ENCODE measurements at regions not wholly inside any gene's neighbourhood (a gene's known extent, or its start where the extent isn't known, plus 50 kb on each side); places are given as distances from the start of the nearest gene placed in this dataset.

GRCh38 chr15:70181626-70182255, 84.0 kb upstream of the TLE3 start:
- Histone ChIP-seq H3K4me3 (ENCODE audit: low read length) (no peak overlapping the region), H4K20me1 (ENCODE audit: insufficient read depth) (no peaks in the 10 kb centered on the region), H3K4me2 (ENCODE audit: low read length) (no peak overlapping the region), H3F3A (ENCODE audit: insufficient read depth, low read length, poor library complexity, severe bottlenecking) (no peaks in the 10 kb centered on the region), H3K79me2 (replicated peaks; ENCODE audit: insufficient read depth, low read length) (no peaks in the 10 kb centered on the region), H3K36me3 (ENCODE audit: insufficient read depth, low read length) (no peaks in the 10 kb centered on the region), H3K27ac (ENCODE audit: low read length) (no peak overlapping the region), H2AFZ (ENCODE audit: low read depth, low read length) (no peak overlapping the region), H3K9me3 (ENCODE audit: low read length) (no peaks in the 10 kb centered on the region), H3K9me2 (ENCODE audit: insufficient read depth, low read length) (no peaks in the 10 kb centered on the region), H3K27me3 (ENCODE audit: insufficient read depth, low read depth, low read length) (no peaks in the 10 kb centered on the region), H3K9ac (ENCODE audit: low read length) (no peak overlapping the region)
- TF ChIP-seq TAF1 (IDR thresholded peaks at IDR 0.05; ENCODE audit: low read depth), result no peak
- TF ChIP-seq POLR2AphosphoS5 (IDR thresholded peaks at IDR 0.05), result no peak
- TF ChIP-seq MXI1 (conservative IDR thresholded peaks at IDR 0.05; ENCODE audit: poor library complexity, severe bottlenecking), result no peak
- no peak for TF ChIP-seq RAD21 (conservative IDR thresholded peaks at IDR 0.05)
- no peak for TF ChIP-seq SMC3 (conservative IDR thresholded peaks at IDR 0.05; ENCODE audit: poor library complexity)
- TF ChIP-seq CTCF (IDR thresholded peaks at IDR 0.05; ENCODE audit: poor library complexity, severe bottlenecking), result no peak
- no peak for TF ChIP-seq REST (IDR thresholded peaks at IDR 0.05; ENCODE audit: borderline replicate concordance)
- no peak for TF ChIP-seq EZH2 (IDR thresholded peaks at IDR 0.05; ENCODE audit: borderline replicate concordance, insufficient read depth, low read length, poor library complexity, severe bottlenecking)
- no peak for TF ChIP-seq EP300 (conservative IDR thresholded peaks at IDR 0.05; ENCODE audit: poor library complexity, severe bottlenecking)

GRCh38 chr15:70180186-70180875, 82.6 kb upstream of the TLE3 start:
- Histone ChIP-seq H3K27ac (ENCODE audit: low read length) (no peak overlapping the region), H3K79me2 (replicated peaks; ENCODE audit: insufficient read depth, low read length) (no peaks in the 10 kb centered on the region), H3K9me2 (ENCODE audit: insufficient read depth, low read length) (no peaks in the 10 kb centered on the region), H2AFZ (ENCODE audit: low read depth, low read length) (no peak overlapping the region), H3K4me2 (ENCODE audit: low read length) (no peak overlapping the region), H3K9ac (ENCODE audit: low read length) (no peak overlapping the region), H3K9me3 (ENCODE audit: low read length) (no peaks in the 10 kb centered on the region), H3K27me3 (ENCODE audit: insufficient read depth, low read depth, low read length) (no peaks in the 10 kb centered on the region), H3F3A (ENCODE audit: insufficient read depth, low read length, poor library complexity, severe bottlenecking) (no peaks in the 10 kb centered on the region), H3K4me3 (ENCODE audit: low read length) (no peak overlapping the region), H4K20me1 (ENCODE audit: insufficient read depth) (no peaks in the 10 kb centered on the region), H3K36me3 (ENCODE audit: insufficient read depth, low read length) (no peaks in the 10 kb centered on the region)
- no peak for TF ChIP-seq RAD21 (conservative IDR thresholded peaks at IDR 0.05)
- TF ChIP-seq EZH2 (IDR thresholded peaks at IDR 0.05; ENCODE audit: borderline replicate concordance, insufficient read depth, low read length, poor library complexity, severe bottlenecking), result no peak
- no peak for TF ChIP-seq REST (IDR thresholded peaks at IDR 0.05; ENCODE audit: borderline replicate concordance)
- TF ChIP-seq EP300 (conservative IDR thresholded peaks at IDR 0.05; ENCODE audit: poor library complexity, severe bottlenecking), result no peak
- TF ChIP-seq TAF1 (IDR thresholded peaks at IDR 0.05; ENCODE audit: low read depth), result no peak
- TF ChIP-seq CTCF (IDR thresholded peaks at IDR 0.05; ENCODE audit: poor library complexity, severe bottlenecking), result no peak
- no peak for TF ChIP-seq POLR2AphosphoS5 (IDR thresholded peaks at IDR 0.05)
- no peak for TF ChIP-seq SMC3 (conservative IDR thresholded peaks at IDR 0.05; ENCODE audit: poor library complexity)
- TF ChIP-seq MXI1 (conservative IDR thresholded peaks at IDR 0.05; ENCODE audit: poor library complexity, severe bottlenecking), result no peak

All from neural cell (in vitro differentiated cells).